SK-N-SH treated with all-trans-retinoic acid at 6 μM for 48 hours (cell line): ENCODE measurements at regions not wholly inside any gene's neighbourhood (a gene's known extent, or its start where the extent isn't known, plus 50 kb on each side); places are given as distances from the start of the nearest gene placed in this dataset.

Source experiments
- ATAC-seq: fragments of 200-7000 bp; cut with Tn5 transposase; 3 replicates; pipeline ENCODE4 v1.9.1; 2020; ENCODE audit warnings: mild to moderate bottlenecking, moderate library complexity
- BACH2 ChIP-seq: fragments of 250-450 bp; sonication (Bioruptor Pico); IDR thresholded peaks from 2 replicates; pipeline ENCODE4 v1.9.0; 2021; ENCODE audit warnings: mild to moderate bottlenecking, borderline replicate concordance
- CSDC2 ChIP-seq: fragments of 250-450 bp; sonication (Bioruptor Pico); IDR thresholded peaks from 2 replicates; pipeline ENCODE4 v1.5.0; 2020; ENCODE audit warnings: mild to moderate bottlenecking, moderate library complexity
- CSRNP3 ChIP-seq: fragments of 250-450 bp; sonication (Bioruptor Pico); IDR thresholded peaks from 2 replicates; pipeline ENCODE4 v1.5.1; 2021; ENCODE audit warnings: mild to moderate bottlenecking, moderate library complexity
- ESRRG ChIP-seq: fragments of 250-450 bp; sonication (Bioruptor Pico); IDR thresholded peaks from 2 replicates; pipeline ENCODE4 v1.6.1; 2021; ENCODE audit warnings: mild to moderate bottlenecking
- GLIS3 ChIP-seq: fragments of 250-450 bp; sonication (Bioruptor Pico); IDR thresholded peaks from 2 replicates; pipeline ENCODE4 v1.5.0; 2020; ENCODE audit warnings: mild to moderate bottlenecking, moderate library complexity
- ISL1 ChIP-seq: fragments of 250-450 bp; sonication (Bioruptor Pico); IDR thresholded peaks from 2 replicates; pipeline ENCODE4 v2.1.2; 2022; ENCODE audit warnings: mild to moderate bottlenecking, moderate library complexity
- OSR1 ChIP-seq: fragments of 250-450 bp; sonication (Bioruptor Pico); IDR thresholded peaks from 2 replicates; pipeline ENCODE4 v1.8.0; 2022; ENCODE audit warnings: moderate library complexity, mild to moderate bottlenecking, inconsistent platforms
- POU6F1 ChIP-seq: fragments of 250-450 bp; sonication (Bioruptor Pico); IDR thresholded peaks from 2 replicates; pipeline ENCODE4 v1.8.0; 2021; ENCODE audit warnings: low read depth, mild to moderate bottlenecking, moderate library complexity, borderline replicate concordance
- PPARA ChIP-seq: fragments of 250-450 bp; sonication (Bioruptor Pico); IDR thresholded peaks from 2 replicates; pipeline ENCODE4 v1.5.0; 2020; ENCODE audit warnings: mild to moderate bottlenecking, borderline replicate concordance
- RARB ChIP-seq: fragments of 250-450 bp; sonication (Bioruptor Pico); IDR thresholded peaks from 2 replicates; pipeline ENCODE4 v1.8.0; 2021; ENCODE audit warnings: mild to moderate bottlenecking, moderate library complexity
- SNAI2 ChIP-seq: fragments of 250-450 bp; sonication (Bioruptor Pico); IDR thresholded peaks from 2 replicates; pipeline ENCODE4 v1.5.0; 2020; ENCODE audit warnings: mild to moderate bottlenecking, moderate library complexity
- TCF4 ChIP-seq: fragments of 250-450 bp; sonication (Bioruptor Pico); IDR thresholded peaks from 2 replicates; pipeline ENCODE4 v1.8.0; 2021; ENCODE audit warnings: mild to moderate bottlenecking, moderate library complexity, borderline replicate concordance
- TOX ChIP-seq: fragments of 250-450 bp; sonication (Bioruptor Pico); IDR thresholded peaks from 2 replicates; pipeline ENCODE4 v1.8.0; 2021; ENCODE audit warnings: mild to moderate bottlenecking, moderate library complexity, borderline replicate concordance
- TSHZ2 ChIP-seq: fragments of 250-450 bp; sonication (Bioruptor Pico); IDR thresholded peaks from 2 replicates; pipeline ENCODE4 v1.5.0; 2020; ENCODE audit warnings: mild to moderate bottlenecking, moderate library complexity
- ZC3H10 ChIP-seq: fragments of 250-450 bp; sonication (Bioruptor Pico); IDR thresholded peaks from 2 replicates; pipeline ENCODE4 v1.5.1; 2021; ENCODE audit warnings: mild to moderate bottlenecking, moderate library complexity
- ZFP3 ChIP-seq: fragments of 250-450 bp; sonication (Bioruptor Pico); IDR thresholded peaks from 2 replicates; pipeline ENCODE4 v1.5.0; 2020; ENCODE audit warnings: mild to moderate bottlenecking, moderate library complexity
- ZFP30 ChIP-seq: fragments of 450-650 bp; formaldehyde crosslinking; IDR thresholded peaks from 2 replicates; pipeline ENCODE4 v1.5.0; 2022; ENCODE audit warnings: mild to moderate bottlenecking, moderate library complexity
- ZNF565 ChIP-seq: fragments of 450-650 bp; formaldehyde crosslinking; conservative IDR thresholded peaks from 2 replicates; pipeline ENCODE4 v1.5.0; 2020; ENCODE audit warnings: low read depth, mild to moderate bottlenecking, moderate library complexity
- ZNF70 ChIP-seq: fragments of 450-650 bp; formaldehyde crosslinking; IDR thresholded peaks from 2 replicates; pipeline ENCODE4 v1.5.0; 2020; ENCODE audit warnings: mild to moderate bottlenecking, moderate library complexity
- ZNF8 ChIP-seq: fragments of 450-650 bp; formaldehyde crosslinking; IDR thresholded peaks from 2 replicates; pipeline ENCODE4 v1.5.0; 2020; ENCODE audit warnings: mild to moderate bottlenecking, moderate library complexity
- TF ChIP-seq, protein P1 (sequence below): fragments of 250-450 bp; sonication (Bioruptor Pico); IDR thresholded peaks from 2 replicates; pipeline ENCODE4 v1.5.1; 2020; ENCODE audit warnings: low read depth, mild to moderate bottlenecking, moderate library complexity
- TF ChIP-seq, protein P2 (sequence below): fragments of 250-450 bp; sonication (Bioruptor Pico); IDR thresholded peaks from 2 replicates; pipeline ENCODE4 v1.8.0; 2020; ENCODE audit warnings: mild to moderate bottlenecking, moderate library complexity, borderline replicate concordance

DNA sequence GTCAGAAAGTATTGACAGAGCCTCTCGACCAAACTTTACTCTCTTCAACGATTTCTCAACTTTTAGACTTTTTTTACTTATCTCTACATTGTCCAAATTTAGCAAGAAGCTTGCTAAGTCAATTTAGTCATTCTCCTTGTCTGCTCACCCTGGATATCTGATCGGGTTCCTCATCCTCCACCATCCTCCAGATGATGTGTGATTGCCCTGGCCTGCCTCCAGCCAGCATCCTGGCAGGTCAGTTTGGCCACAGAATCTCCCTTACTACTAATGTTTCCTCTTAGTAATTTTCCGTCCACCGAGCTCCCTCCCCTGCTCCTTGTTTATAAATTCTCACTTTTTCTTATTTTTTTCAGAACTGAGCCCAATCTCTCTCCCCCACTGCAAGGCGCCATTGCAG is 167.9 kb upstream of the ZFP42 start (continued):
- TF ChIP-seq RARB (CRISPR knock-in tag): no peak
- no peak for TF ChIP-seq TOX (CRISPR knock-in tag)
- TF ChIP-seq PPARA (CRISPR knock-in tag): no peak
- TF ChIP-seq SNAI2: no peak
- no peak for TF ChIP-seq CSDC2
- TF ChIP-seq OSR1 (CRISPR knock-in tag): no peak
- TF ChIP-seq GLIS3 (CRISPR knock-in tag): no peak

- no peak for ATAC-seq
- no peak for TF ChIP-seq ESRRG (CRISPR knock-in tag)
- no peak for TF ChIP-seq POU6F1 (CRISPR knock-in tag)
- TF ChIP-seq, protein P1, sequence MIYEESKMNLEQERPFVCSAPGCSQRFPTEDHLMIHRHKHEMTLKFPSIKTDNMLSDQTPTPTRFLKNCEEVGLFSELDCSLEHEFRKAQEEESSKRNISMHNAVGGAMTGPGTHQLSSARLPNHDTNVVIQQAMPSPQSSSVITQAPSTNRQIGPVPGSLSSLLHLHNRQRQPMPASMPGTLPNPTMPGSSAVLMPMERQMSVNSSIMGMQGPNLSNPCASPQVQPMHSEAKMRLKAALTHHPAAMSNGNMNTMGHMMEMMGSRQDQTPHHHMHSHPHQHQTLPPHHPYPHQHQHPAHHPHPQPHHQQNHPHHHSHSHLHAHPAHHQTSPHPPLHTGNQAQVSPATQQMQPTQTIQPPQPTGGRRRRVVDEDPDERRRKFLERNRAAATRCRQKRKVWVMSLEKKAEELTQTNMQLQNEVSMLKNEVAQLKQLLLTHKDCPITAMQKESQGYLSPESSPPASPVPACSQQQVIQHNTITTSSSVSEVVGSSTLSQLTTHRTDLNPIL: no peak
- TF ChIP-seq ZFP3 (CRISPR knock-in tag): no peak
- no peak for TF ChIP-seq SNAI2
- TF ChIP-seq TOX (CRISPR knock-in tag): no peak
- TF ChIP-seq TCF4 (CRISPR knock-in tag): no peak
- TF ChIP-seq GLIS3 (CRISPR knock-in tag): no peak
- TF ChIP-seq TSHZ2 (CRISPR knock-in tag): no peak
- no peak for TF ChIP-seq OSR1 (CRISPR knock-in tag)
- no peak for TF ChIP-seq ZFP30
- no peak for TF ChIP-seq ISL1 (CRISPR knock-in tag)
- no peak for TF ChIP-seq ZC3H10 (CRISPR knock-in tag)
- no peak for TF ChIP-seq BACH2 (CRISPR knock-in tag)
- TF ChIP-seq RARB (CRISPR knock-in tag): no peak
- TF ChIP-seq ZNF565 (CRISPR knock-in tag): no peak
- no peak for TF ChIP-seq CSDC2
- TF ChIP-seq PPARA (CRISPR knock-in tag): no peak
- TF ChIP-seq, protein P2, sequence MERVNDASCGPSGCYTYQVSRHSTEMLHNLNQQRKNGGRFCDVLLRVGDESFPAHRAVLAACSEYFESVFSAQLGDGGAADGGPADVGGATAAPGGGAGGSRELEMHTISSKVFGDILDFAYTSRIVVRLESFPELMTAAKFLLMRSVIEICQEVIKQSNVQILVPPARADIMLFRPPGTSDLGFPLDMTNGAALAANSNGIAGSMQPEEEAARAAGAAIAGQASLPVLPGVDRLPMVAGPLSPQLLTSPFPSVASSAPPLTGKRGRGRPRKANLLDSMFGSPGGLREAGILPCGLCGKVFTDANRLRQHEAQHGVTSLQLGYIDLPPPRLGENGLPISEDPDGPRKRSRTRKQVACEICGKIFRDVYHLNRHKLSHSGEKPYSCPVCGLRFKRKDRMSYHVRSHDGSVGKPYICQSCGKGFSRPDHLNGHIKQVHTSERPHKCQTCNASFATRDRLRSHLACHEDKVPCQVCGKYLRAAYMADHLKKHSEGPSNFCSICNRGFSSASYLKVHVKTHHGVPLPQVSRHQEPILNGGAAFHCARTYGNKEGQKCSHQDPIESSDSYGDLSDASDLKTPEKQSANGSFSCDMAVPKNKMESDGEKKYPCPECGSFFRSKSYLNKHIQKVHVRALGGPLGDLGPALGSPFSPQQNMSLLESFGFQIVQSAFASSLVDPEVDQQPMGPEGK (CRISPR knock-in tag): no peak
- TF ChIP-seq, all 23 proteins: peak for 0
Measured at GRCh38 chr4:187839765-187840164, 155.8 kb upstream of the ZFP42 start.

DNA sequence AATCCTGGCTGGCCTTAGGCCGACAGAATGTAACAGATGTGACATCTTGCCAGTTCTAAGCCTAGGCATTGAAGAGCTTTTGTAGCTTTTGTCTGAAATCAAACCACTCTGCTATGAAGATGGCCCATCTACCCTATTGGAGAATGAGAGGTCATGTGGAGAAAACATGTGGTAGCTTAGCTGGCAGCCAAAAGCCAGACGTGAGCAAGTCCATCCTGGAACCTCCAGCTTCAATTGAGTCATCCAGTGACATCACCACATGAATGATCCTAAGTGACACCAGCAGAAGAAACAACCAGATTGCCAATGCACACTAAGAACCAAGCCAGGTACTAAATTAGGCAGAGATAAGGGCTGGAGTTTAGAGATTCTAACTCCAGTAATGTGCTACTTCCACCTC is 154.8 kb upstream of the ZFP42 start:
- no peak for ATAC-seq
- TF ChIP-seq ZC3H10 (CRISPR knock-in tag): no peak
- TF ChIP-seq, protein P1: no peak
- no peak for TF ChIP-seq ZFP30
- no peak for TF ChIP-seq ZNF70 (CRISPR knock-in tag)
- no peak for TF ChIP-seq BACH2 (CRISPR knock-in tag)
- TF ChIP-seq GLIS3 (CRISPR knock-in tag): no peak
- TF ChIP-seq ZNF8 (CRISPR knock-in tag): no peak
- no peak for TF ChIP-seq TOX (CRISPR knock-in tag)
- TF ChIP-seq RARB (CRISPR knock-in tag): no peak
- TF ChIP-seq OSR1 (CRISPR knock-in tag): no peak
- no peak for TF ChIP-seq CSRNP3 (CRISPR knock-in tag)
